GM19351 (cell line): ENCODE measurements at regions not wholly inside any gene's neighbourhood (a gene's known extent, or its start where the extent isn't known, plus 50 kb on each side); places are given as distances from the start of the nearest gene placed in this dataset.
A peak's percentile ranks its signal among the peaks of the same experiment; 100 is the strongest.
"Not testable (repeated sequence)": the region's sequence is repeated elsewhere in the genome, so short reads cannot be mapped to it uniquely, and the experiment has no call there.

Experiments
- ATAC-seq: cut with Tn5 transposase; IDR thresholded peaks from one replicate; pipeline ENCODE4 v1.9.1; 2021; ENCODE audit warnings: mild to moderate bottlenecking, moderate library complexity; ENCODE audit not compliant: unreplicated experiment

DNA sequence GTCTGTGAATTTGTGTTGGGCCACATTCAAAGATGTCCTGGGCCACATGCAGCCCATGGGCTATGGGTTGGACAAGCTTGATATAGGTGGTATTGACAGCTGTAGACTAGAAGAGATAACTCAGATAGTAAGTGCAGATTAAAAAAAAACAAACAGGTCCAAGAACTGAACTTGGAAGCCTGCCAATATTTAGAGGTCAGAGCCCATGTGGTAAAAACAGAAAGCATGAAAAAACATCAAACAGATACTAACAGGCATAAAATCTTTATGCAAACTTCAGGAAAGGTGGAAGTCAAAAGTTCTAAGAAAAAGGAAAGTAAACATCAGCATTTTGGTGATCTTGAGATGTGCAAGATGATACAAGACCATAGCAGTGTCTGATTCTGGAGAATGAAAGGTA, 155.1 kb upstream of the NR4A3 start:
- no peak for ATAC-seq

DNA sequence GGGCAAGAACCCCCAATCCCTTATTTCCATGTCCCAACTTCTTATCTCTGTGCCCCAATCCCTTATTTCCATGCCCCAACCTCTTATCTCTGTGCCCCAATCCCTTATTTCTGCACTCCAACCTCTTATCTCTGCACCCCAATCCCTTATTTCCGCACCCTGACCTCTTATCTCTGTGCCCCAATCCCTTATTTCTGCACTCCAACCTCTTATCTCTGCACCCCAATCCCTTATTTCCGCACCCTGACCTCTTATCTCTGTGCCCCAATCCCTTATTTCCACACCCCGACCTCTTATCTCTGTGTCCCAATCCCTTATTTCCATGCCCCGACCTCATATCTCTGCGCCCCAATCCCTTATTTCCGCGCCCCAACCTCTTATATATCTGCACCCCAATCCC, 150.8 kb upstream of the NR4A3 start:
- not testable (repeated sequence) for ATAC-seq

DNA sequence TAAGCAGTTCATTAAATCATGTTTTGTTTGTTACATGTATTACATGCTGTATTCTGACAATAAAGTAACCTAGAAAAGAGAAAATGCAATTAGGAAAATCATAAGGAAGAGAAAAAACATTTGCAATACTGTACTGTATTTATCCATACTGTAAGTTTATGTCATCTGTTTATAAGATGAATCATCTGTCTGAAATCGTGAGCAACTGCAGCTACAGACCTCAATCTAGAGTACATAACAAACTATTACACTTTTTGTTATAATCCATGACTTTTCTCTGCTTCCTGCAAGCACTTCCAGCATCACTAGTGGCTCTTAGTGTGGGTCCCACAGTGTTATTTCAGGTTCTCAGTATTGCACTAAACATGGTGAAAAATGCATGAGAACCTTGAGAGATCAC, 144.4 kb upstream of the NR4A3 start:
- no peak for ATAC-seq

DNA sequence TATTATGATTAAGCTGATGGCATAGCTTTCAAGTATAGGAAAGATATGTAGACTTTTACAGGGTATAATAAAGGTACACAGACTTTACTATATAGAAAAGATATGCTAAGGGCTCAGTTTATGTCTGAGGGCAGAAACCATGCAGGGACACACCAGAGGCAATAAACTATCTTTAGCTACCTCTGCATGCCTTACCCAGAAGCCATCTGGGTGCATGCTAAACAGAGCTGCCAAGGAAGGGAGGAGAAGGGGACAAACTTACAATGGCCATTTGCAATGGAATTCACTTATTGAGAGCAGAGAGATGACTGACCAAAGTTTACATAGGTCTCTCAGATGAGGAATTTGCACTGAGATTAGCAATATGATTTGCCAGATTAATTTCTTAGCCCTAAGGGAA, 143.1 kb upstream of the NR4A3 start:
- ATAC-seq, result no peak

DNA sequence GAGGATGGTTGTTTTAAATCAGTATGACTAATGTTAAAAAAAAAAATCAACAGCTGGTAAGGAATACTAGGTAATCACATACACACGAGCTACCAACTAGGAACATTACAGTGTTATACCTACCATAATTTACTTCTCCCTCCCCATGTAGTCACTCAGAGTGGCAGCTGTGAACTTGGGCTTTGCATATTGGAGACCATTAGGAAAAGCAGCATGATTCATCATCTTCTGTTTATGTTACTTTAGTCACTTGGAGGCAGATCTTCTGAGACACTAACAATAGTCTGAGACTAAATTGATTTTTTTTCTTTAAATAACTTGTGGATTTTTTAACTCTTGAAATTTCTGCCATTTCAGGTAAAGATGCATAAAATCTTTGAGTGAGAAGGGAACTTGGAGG, 141.5 kb upstream of the NR4A3 start:
- ATAC-seq, result no peak

DNA sequence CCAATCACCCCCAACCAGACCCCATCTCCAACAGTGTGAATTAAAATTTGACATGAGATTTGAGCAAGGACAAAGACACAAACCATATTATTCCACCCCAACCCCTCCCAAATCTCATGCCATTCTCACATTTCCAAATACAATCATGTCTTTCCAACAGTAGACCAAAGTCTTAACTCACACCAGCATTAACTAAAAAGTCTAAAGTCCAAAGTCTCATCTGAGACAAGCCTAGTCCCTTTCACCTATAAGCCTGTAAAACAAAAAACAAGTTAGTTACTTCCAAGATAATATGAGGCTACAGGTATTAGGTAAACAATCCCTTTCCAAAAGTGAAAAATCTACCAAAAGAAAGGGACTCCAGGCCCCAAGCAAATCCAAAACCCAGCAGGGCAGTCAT, 140.6 kb upstream of the NR4A3 start:
- ATAC-seq, result no peak

DNA sequence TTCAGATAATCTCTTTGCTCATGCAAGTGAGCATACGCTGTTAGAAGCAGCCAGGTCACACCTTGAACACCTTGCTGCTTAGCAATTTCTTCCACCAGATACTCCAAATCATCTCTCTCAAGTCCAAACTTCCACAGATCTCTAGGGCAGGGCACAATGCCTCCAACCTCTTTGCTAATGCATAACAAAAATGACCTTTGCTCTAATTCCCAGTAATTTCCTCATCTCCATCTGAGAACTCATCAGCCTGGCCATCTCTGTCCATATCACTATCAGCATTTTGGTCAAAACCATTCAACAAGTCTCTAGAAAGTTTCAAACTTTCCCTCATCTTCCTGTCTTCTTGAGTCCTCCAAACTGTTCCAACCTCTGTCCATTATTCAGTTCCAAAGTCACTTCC, 139.3 kb upstream of the NR4A3 start:
- ATAC-seq, result no peak

DNA sequence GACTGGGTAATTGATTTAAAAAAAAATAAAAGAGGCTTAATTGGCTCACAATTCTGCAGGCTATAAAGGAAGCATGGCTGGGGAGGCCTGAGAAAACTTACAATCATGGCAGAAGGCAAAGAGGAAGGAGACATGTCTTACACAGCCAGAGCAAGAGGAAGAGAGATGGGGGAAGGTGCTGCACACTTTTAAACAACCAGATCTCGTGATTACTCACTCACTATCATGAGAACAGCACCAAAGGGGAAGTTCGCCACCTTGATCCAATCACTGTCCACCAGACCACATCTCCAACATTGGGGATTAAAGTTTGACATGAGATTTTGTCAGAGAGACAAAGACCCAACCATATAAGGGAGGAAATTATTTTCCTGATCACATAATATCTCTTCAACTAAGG, 138.8 kb upstream of the NR4A3 start:
- ATAC-seq, result no peak

DNA sequence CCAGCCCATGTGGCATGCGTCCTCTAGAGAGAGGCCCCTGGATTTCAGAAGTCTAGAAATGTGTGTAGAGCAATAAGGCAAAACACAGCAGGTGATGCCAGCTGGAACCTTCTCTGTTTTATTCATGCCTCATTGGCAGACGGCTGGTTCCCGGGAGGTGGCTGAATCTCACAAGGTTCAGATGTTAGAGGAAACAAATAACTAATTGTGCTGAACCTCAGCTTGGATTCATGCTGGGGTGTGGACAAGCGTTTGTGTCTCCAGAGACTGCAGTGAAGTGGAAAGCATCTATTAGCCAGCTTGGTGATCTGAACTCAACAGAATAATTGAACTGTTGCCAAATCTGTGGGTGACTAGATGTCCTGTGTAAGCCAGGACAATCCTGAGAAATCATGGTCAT, 131.1 kb upstream of the NR4A3 start:
- ATAC-seq, result no peak

DNA sequence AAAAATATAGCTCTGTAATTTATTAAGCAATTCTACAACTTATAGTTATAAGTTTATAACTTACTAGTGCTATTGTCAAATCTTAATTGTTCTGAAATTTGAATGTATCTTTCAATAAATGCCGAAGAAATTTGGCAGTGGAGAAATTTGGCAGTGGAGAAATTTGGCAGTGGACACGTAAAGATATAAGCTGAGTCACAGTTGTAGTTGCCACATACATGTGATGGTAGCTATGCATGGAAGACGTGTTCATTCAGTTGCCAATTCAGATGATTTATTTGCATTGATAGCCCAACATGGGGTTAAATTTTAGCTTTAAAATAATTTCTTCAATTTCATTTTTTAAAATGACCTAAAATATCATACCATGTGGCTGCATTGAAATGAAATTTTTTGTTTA, 127.8 kb upstream of the NR4A3 start:
- ATAC-seq, result no peak

DNA sequence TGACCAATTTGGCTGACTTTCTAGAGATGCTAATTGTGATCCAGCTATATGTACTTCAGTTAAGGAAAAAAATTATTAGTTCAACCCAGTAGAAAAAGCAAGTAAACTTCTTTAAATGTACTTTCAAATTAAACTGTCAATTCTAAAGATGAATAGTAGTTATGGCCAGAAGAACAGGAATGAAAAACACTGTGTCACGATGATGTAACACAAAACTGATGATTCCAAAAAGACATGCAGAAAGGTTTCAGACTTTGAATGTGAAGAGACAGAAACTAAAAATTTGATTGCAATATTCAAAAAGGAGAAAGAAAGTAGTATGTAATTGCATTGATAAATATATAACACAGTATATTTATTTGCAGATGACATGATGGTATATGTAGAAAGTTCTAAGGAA, 127.3 kb upstream of the NR4A3 start:
- ATAC-seq, result no peak

DNA sequence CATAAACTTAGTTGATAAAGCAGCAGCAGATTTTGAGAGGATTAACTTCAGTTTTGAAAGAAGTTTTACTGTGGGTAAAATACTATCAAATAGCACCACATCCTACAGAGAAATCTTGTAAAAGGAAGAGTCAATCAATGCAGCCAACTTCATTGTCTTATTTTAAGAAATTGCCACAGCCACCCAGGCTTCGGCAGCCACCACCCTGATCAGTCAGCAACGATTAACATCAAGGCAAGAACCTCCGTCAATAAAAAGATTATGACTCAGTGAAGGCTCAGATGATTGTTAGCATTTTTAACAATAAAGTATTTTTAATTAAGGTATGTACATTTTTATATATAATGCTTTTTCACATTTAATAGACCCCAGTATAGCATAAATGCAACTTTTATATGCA, 122.3 kb upstream of the NR4A3 start:
- no peak for ATAC-seq

DNA sequence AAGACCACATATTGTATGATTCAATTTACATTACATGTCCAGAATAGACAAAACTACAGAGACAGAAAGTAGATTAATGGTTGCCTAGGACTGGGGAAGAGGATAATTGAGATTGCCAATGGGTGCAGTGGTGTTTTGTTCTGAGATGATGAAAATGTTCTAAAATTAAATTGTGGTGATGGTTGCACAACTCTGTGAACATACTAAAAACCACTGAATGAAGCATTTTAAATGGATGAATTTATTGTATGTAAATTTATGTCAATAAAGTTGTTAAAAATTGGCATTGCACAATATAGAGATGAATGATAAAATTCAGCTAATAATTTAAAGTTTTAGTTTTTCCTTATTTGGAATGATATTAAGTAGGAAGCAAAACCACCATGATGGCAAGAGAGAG, 109.5 kb upstream of the NR4A3 start:
- no peak for ATAC-seq

DNA sequence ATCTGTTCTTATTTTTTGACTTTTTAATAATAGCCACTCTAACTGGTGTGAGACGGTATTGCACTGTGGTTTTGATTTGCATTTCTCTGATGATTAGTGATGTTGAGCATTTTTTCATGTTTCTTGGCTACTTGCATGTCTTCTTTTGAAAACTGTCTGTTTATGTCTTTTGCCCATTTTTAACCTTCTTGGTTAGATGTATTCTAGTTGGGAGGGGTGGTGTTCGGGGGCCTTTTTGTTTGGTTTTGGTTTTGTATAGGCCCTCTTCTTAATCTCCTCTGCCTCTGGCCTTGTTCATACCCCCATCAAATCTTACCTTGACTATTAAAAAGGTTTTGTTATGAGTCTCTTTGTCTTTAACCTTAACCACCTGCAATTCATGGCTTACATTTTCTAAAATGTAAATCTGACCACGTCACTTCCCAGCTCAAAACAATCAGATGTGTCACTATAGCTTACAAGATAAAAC, 107.8 kb upstream of the NR4A3 start:
- ATAC-seq, result no peak

DNA sequence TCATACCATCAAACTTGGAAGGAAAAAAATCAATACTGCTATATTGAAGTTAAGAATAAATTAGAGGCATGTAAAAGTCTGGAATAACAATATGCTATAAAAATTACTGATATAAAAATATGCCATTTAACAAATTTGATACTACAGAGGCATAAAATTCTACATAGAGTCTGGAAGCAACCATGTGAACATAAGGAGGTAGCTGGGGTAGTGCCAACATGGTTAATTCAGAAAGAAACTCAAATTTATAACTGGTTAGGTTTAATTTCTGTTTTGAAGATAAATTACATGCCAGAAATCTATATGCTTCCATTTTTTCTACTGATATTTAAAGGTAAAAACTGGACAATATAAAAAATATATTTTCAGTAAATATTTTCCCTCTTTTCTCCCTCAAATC, 103.1 kb upstream of the NR4A3 start:
- no peak for ATAC-seq

DNA sequence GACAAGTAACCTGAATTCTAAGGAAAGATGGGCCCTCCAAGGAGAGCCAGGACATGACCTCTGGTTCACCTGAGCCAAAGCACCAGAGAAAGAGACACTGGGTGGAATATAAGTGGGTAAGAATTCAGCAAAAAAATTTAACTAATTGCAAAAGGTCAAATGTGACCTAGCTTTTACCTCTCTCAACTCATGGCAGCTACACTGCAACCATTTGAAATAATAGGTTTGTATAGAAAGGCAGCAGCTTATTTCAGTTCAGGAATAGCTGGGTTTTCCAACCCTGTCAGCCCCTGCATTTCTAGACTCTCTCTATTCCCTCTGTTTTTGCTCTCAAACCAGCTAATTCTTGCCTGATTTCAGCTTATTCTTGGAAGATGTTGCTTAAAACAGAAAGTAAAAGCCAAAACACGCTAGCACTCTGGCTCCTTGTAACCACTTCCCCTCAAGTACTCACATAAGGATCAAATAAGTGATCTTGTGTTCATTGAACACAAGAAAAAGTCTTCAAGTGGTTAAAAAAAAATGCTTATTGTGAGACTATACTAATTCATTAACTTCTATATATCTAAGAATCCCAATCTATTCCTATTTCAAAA, 101.1 kb upstream of the NR4A3 start:
- ATAC-seq, result peak; percentile 95

DNA sequence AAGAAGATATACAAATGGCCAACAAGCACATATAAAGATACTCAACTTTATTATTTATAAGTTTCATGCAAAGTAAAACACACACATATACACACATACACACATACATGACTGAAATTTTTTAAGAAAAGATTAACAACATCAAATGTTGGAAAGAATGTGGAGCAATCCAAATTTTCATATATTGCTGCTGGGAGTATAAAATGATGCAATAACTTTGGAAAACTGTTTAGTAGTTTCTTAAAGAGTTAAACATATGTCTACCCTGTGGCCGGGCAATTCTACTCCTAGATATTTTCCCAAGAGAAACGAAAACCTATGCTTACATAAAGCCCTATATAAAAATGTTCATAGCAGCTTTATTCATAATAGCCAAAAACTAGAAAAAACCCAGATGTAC, 99.8 kb upstream of the NR4A3 start:
- ATAC-seq, result no peak

DNA sequence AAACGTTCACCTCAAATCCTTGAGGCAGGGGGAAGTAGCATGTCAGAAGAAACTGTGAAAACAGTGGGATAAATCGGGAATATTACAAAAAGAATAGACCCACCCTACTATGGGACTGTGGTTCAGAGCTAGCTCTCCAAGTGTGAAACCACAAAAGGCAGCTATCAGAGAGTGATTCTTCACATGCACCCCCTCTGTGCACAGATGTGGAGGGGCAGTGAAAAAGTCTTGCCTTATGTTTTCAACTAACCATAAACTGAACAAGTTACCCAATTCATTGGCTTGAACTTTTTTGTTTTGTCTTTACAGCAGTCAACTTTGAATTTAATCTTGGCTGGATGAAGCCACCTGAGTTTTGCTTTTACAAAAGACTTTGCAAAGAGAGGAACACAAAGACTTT, 98.8 kb upstream of the NR4A3 start:
- ATAC-seq, result no peak

DNA sequence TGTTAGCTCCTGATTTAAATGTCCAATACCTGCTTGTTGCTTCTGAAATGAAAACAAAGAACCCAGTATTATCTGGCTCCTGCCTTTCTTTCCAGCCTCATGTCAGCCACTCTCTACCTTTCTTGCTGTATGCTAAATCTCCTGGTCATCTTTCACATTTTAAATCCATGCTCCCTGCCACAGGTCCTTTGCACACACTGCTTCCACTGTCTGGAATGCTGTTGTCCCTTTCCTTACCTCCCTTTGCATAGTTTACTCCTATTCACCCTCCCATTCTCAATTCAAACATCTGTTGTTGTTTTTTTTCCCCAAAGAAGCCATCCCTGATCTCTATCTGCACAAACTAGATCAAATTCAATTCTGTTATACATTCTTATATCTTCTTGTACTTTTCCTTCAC, 97.0 kb upstream of the NR4A3 start:
- ATAC-seq, result no peak

DNA sequence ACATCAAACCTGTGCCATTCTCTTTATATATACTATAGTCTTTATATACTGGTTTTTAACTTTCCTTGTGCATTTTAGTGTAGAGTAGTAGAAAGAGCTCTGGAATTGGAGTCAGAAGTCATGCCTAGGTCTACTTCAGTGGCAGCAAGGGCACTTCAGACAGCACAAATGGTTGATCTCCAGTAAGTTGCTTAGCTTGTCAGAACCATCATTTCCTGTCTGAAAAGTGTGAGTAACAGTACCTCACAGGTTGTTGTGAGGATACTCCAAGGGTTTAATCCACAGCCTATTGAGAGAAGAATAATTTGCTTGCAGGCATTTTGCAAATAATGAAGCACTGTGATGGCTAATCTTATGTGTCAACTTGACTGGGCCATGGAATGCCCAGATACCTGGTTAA, 95.8 kb upstream of the NR4A3 start:
- no peak for ATAC-seq

DNA sequence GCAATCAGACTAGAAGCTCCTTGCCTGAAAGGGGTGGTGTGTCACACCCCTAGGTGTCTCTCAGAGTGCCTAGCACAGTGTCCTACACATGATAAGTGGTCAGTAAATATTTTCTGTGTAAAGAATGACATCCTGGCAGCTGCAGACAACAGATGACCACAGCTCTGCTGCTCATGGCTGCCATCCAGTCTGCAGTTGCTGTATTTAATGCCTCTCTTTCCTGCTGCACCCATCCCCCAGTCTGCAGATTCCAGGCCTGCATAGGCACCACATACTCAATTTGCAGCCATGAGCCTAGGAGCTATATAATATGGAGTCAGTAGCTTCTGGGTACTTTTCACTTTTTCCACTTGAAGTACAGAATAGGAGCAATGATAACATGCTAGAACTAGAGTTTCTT, 94.9 kb upstream of the NR4A3 start:
- ATAC-seq, result no peak

DNA sequence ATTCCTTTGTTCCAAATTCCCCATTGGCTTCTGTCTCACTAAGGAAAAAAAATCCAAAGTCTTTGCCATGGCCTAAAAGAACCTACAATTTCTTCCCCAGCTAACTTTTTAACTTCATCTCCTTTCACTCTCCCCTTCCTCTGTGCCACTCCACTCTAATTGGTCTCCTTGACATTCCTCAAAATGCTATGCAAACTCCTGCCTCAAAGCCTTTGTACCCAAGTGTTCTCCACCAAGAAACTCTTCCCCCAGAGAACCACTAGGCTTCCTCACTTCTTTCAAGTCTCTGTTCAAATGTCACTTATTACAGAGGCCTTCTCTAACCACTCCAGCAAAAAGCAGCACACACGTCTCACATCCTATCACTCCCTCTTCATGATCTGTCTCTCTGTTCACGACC, 91.6 kb upstream of the NR4A3 start:
- ATAC-seq, result no peak

DNA sequence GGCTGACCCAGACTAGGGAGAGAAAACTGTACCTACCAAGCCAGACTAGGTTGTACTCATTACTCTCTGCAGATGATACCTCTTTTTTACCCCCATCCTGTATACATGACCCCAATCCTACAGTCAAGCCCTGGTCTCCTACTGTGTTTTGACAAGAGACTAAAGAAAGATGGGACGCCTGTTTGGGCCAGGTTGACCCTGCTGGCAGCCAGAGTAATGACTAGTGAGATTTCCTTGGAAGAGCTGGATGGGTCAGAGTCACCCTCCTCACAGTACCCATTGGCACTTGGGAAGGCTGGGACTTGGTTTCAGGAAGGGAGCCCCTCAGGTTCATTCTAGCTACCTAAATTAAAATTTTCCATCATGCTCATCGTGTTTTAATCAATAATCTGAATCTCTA, 89.7 kb upstream of the NR4A3 start:
- ATAC-seq, result no peak

DNA sequence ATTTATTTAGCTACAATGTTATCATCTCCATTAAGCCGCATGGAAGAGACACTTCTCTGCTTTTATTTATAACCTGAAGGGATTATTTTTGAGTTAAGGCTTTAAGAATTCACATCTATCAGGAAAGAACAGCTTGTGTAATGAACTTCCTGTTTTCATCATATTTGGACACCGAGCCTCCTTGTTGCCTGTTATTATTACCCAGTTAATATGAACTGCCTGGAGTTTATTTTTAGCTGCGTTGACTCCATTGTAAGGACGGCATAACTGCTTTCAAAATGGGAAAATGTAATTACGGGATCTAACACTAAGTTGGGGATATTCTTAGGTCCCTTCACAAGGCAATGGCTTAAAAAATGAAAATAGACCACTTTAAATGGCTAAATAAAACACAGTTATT, 89.0 kb upstream of the NR4A3 start:
- no peak for ATAC-seq
